Left ventricle myocardium inferior (tissue), 1 donor: ENCODE measurements at regions not wholly inside any gene's neighbourhood (a gene's known extent, or its start where the extent isn't known, plus 50 kb on each side); places are given as distances from the start of the nearest gene placed in this dataset.
"Not testable (repeated sequence)": the region's sequence is repeated elsewhere in the genome, so short reads cannot be mapped to it uniquely, and the experiment has no call there.

Experiments used
- DNase-seq: peaks from one replicate; pipeline ENCODE4 v3.0.0-alpha.2; 2020
- H3K27ac ChIP-seq: fragments of 200-600 bp; replicated peaks from 2 replicates; pipeline ENCODE4 v1.8.0; 2021
- H3K27me3 ChIP-seq: fragments of 200-600 bp; 2 replicates; pipeline ENCODE4 v1.8.0; 2021; ENCODE audit warnings: low read depth
- H3K36me3 ChIP-seq: fragments of 200-600 bp; 2 replicates; pipeline ENCODE4 v1.8.0; 2021
- H3K4me1 ChIP-seq: fragments of 200-600 bp; 2 replicates; pipeline ENCODE4 v1.8.0; 2021
- H3K4me3 ChIP-seq: fragments of 200-600 bp; 2 replicates; pipeline ENCODE4 v1.8.0; 2021; ENCODE audit warnings: mild to moderate bottlenecking, moderate library complexity
- H3K9me3 ChIP-seq: fragments of 200-600 bp; replicated peaks from 2 replicates; pipeline ENCODE4 v1.8.0; 2021
- intact Hi-C: fragments of 100-400 bp; cut with micrococcal nuclease; formaldehyde crosslinking; loops from one replicate; pipeline ENCODE4 v1.11.0; 2022
- TF ChIP-seq, protein P1 (sequence below): fragments of 200-600 bp; IDR thresholded peaks from 2 replicates; pipeline ENCODE4 v1.8.0; 2021; ENCODE audit warnings: antibody characterized with exemption, mild to moderate bottlenecking, borderline replicate concordance
- donor health status: DM: no; HTN: yes; CAD: no; lungs with severe emphysema.

DNA sequence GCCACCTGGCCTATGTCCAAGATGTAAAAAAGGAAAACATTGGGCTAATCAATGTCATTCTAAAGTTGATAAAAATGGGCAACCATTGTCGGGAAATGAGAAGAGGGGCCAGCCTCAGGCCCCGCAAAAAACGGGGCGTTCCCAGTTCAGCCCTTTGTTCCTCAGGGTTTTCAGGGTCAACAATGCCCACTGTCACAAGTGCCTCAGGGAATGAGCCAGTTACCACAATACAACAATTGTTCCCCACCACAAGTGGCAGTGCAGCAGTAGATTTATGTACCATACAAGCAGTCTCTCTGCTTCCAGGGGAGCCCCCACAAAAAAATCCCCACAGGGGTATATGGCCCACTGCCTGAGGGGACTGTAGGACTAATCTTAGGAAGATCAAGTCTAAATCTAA lies 112.5 kb downstream of the ZNF486 start:
- Histone ChIP-seq H3K27me3 (no peaks in the 10 kb centered on the region), H3K36me3 (no peaks in the 10 kb centered on the region), H3K4me1 (no peaks in the 10 kb centered on the region), H3K27ac (no peak overlapping the region), H3K9me3 (no peaks in the 10 kb centered on the region), H3K4me3 (no peak overlapping the region)
- TF ChIP-seq, protein P1, sequence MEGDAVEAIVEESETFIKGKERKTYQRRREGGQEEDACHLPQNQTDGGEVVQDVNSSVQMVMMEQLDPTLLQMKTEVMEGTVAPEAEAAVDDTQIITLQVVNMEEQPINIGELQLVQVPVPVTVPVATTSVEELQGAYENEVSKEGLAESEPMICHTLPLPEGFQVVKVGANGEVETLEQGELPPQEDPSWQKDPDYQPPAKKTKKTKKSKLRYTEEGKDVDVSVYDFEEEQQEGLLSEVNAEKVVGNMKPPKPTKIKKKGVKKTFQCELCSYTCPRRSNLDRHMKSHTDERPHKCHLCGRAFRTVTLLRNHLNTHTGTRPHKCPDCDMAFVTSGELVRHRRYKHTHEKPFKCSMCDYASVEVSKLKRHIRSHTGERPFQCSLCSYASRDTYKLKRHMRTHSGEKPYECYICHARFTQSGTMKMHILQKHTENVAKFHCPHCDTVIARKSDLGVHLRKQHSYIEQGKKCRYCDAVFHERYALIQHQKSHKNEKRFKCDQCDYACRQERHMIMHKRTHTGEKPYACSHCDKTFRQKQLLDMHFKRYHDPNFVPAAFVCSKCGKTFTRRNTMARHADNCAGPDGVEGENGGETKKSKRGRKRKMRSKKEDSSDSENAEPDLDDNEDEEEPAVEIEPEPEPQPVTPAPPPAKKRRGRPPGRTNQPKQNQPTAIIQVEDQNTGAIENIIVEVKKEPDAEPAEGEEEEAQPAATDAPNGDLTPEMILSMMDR = no peak
- no peak for DNase-seq
- intact Hi-C loops = no loop called here

DNA sequence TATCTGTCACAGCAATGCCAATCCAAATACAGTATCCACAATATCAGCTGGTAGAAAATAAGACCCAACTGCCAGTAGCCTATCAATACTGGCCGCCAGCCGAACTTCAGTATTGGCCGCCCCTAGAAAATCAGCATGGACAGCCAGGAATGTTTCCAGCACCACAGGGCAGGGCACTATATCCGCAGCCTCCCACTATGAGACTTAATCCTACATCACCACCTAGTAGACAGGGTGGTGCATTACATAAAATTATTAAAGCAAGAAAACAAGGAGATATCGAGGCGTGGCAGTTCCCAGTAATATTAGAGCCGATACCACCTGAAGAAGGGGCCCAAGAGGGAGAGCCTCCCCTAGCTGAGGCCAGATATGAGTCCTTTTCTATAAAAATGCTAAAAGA lies 111.3 kb downstream of the ZNF486 start:
- H3K4me1 ChIP-seq = no peaks in the 10 kb centered on the region
- H3K27ac ChIP-seq = no peak overlapping the region
- no peak overlapping the region for H3K4me3 ChIP-seq
- intact Hi-C loops = no loop called here
- no peak for DNase-seq
- H3K27me3 ChIP-seq = no peaks in the 10 kb centered on the region
- no peaks in the 10 kb centered on the region for H3K36me3 ChIP-seq
- TF ChIP-seq, protein P1 = no peak
- H3K9me3 ChIP-seq = no peaks in the 10 kb centered on the region

DNA sequence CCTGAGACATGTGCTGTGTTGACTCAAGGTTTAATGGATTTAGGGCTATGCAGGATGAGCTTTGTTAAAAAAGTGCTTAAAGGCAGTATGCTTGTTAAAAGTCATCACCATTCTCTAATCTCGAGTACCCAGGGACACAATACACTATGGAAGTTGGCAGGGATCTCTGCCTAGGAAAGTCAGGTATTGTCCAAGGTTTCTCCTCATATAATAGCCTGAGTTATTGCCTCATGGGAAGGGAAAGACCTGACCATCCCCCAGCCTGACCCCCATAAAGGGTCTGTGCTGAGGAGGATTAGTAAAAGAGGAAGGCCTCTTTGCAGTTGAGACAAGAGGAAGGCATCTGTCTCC lies 109.7 kb downstream of the ZNF486 start:
- intact Hi-C loops, H3K4me1 ChIP-seq, H3K4me3 ChIP-seq: not testable (repeated sequence)

DNA sequence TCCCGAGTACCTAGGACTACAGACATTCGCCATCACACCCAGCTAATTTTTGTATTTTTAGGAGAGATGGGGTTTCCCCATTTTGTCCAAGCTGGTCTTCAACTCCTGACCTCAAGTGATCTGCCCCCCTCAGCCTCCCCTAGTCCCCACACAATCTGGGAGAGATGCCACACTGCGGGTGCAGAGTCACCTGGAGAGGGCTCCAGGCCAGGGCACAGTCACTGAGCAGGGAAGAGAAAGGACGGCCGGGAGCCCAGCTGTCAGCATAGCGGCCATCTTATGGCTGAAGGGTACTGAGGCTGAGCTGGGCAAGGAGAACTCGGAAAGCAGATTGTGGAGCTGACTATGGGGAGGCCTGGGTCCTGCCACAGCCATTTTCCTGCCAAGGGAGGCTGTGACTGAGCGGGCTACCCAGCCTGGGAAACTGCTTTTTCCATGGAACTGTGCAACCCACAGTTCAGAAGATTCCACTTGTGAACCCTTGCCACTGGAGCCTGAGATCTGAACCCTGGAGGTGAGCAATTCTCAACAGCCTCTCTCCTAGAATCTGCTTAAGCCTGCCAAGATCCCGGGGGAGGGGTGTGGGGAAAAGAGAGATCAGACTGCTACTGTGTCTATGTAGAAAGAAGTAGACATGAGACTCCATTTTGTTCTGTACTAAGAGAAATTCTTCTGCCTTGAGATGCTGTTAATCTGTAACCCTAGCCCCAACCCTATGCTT lies 109.2 kb downstream of the ZNF486 start:
- TF ChIP-seq, protein P1 = no peak
- no peaks in the 10 kb centered on the region for H3K36me3 ChIP-seq
- intact Hi-C loops = no loop called here
- no peak overlapping the region for H3K27ac ChIP-seq
- DNase-seq = no peak
- no peaks in the 10 kb centered on the region for H3K9me3 ChIP-seq
- no peaks in the 10 kb centered on the region for H3K4me1 ChIP-seq
- H3K27me3 ChIP-seq = no peaks in the 10 kb centered on the region
- no peak overlapping the region for H3K4me3 ChIP-seq

More for the DNA sequence above, 109.7 kb downstream of the ZNF486 start:
- not testable (repeated sequence) for H3K27me3 ChIP-seq, H3K27ac ChIP-seq, H3K36me3 ChIP-seq, H3K9me3 ChIP-seq, DNase-seq

DNA sequence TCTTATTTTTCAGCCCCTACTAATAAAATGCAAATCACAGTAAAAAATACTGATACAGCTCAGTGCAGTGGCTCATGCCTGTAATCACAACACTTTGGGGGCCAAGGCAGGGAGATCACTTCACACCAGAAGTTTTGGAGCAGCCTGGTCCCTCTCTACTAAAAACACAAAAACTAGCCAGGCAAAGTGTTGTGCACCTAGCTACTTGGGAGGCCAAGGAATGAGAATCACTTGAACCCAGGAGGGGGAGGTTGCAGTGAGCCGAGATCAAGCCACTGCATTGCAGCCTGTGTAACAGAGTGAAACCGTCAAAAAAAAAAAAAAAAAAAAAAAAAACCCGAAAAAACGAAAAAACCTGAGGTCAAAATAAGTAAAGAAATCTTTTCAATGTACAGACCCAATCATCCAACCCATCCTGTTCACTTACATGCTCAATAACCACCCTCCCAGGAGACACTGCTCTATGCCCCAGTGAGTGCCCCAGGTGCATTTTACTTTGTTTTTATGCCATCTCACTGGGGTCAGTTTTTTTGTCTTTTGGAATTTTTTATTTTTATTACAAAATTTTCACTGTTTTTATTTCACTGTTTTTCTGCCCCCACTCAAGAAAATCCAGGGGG lies 107.0 kb downstream of the ZNF486 start:
- Histone ChIP-seq H3K27me3 (peaks cover 13% of the 10 kb centered on the region), H3K9me3 (no peaks in the 10 kb centered on the region), H3K4me3 (no peak overlapping the region), H3K36me3 (no peaks in the 10 kb centered on the region), H3K4me1 (no peaks in the 10 kb centered on the region), H3K27ac (no peak overlapping the region)
- intact Hi-C loops = no loop called here
- TF ChIP-seq, protein P1 = no peak
- DNase-seq = no peak

DNA sequence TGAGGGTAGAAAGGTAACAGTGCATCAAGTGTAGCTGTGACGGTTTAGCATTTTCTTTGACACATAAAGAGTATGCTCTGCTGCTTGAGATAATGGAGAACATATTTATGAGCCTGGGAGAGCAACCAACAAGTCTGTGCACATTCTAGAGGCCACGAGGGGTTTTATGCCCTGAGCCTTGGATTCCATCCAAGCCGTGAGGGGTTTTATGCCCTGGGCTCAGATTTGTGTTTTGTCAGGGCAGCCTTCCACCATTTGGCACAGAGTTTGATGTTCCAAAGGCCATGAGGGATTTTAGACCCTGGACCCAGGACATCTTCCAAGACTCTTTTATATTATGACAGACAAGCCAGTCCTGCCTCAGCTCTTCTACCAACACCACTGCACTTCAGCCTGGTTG lies 106.4 kb downstream of the ZNF486 start:
- no peaks in the 10 kb centered on the region for H3K4me1 ChIP-seq
- no peaks in the 10 kb centered on the region for H3K36me3 ChIP-seq
- H3K9me3 ChIP-seq = no peaks in the 10 kb centered on the region
- peaks cover 13% of the 10 kb centered on the region for H3K27me3 ChIP-seq
- H3K4me3 ChIP-seq = no peak overlapping the region
- DNase-seq = no peak
- intact Hi-C loops = no loop called here
- H3K27ac ChIP-seq = no peak overlapping the region
- TF ChIP-seq, protein P1 = no peak

DNA sequence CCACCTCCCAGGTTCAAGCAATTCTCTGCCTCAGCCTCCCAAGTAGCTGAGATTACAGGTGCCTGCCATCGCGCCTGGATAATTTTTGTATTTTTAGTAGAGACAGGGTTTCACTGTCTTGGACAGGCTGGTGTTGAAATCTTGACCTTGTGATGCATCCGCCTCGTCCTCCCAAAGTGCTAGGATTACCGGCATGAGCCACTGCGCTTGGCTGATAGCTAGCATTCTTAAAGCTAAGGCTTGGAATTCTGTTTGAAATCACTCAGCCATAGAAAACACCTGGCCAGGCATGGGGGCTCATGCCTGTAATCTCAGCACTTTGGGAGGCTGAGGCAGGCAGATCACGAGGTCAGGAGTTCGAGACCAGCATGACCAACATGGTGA lies 105.6 kb downstream of the ZNF486 start:
- DNase-seq, H3K36me3 ChIP-seq, H3K9me3 ChIP-seq, intact Hi-C loops, H3K4me3 ChIP-seq, H3K27ac ChIP-seq, H3K4me1 ChIP-seq: not testable (repeated sequence)
- peaks cover 13% of the 10 kb centered on the region for H3K27me3 ChIP-seq

DNA sequence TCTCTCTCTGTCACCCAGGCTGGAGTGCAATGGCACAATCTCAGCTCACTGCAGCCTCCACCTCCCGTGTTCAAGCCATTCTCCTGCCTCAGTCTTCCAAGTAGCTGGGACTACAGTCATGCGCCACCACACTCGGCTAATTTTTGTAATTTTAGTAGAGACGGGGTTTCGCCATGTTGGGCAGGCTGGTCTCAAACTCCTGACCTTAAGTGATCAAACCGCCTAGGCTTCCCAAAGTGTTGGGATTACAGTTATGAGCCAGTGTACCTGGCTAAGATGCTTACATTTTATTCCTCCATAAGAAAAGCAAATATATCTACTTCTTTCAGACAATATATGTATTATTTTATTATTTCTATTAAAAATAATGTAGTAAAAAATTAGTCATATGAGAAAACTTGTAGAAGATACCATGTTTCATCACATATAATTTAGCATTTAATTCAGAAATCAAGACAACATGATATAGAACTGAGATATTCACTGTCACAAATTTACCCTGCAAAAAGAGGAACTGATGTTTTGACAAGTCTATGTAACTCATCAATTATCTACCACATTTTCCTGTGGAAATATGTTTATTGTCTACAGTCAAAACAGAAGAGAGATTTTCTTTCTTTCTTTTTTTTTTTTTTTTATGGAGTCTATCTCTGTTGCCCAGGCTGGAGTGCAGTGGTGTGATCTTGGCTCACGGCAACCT lies 105.1 kb downstream of the ZNF486 start:
- intact Hi-C loops, DNase-seq, H3K27ac ChIP-seq, H3K36me3 ChIP-seq, H3K4me3 ChIP-seq, H3K4me1 ChIP-seq, H3K9me3 ChIP-seq: not testable (repeated sequence)
- H3K27me3 ChIP-seq = peaks cover 13% of the 10 kb centered on the region
